Fibroblast of mammary gland (primary cell): ENCODE measurements at regions not wholly inside any gene's neighbourhood (a gene's known extent, or its start where the extent isn't known, plus 50 kb on each side); places are given as distances from the start of the nearest gene placed in this dataset.

Source experiments
- DNase-seq: peaks from one replicate; pipeline ENCODE4 v3.0.0-alpha.2; 2010; ENCODE audit warnings: low read depth
- H3K4me3 ChIP-seq: 2 replicates; pipeline ENCODE4 v1.5.1; 2011; ENCODE audit warnings: low read depth, mild to moderate bottlenecking, low read length, moderate library complexity; ENCODE audit not compliant: control insufficient read depth
- CTCF ChIP-seq: conservative IDR thresholded peaks from 2 replicates; pipeline ENCODE4 v1.5.1; 2011; ENCODE audit warnings: low read depth, low read length, inconsistent platforms; ENCODE audit not compliant: control insufficient read depth, insufficient read depth

DNA sequence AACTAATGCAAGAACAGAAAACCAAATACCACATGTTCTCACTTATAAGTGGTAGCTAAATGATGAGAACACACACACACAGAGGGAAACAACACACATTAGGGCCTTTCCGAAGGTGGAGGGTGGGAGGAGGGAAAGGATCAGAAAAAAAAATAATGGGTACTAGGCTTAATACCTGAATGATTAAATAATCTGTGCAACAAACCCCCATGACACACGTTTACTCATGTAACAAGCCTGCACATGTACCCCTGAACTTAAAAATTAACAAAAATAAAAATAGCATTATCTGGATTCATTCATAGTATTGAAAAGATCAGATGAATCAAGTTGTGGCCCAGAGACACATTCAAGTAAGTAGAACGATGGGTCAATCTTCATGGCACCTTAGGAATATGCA, 159.5 kb upstream of the POT1 start:
- DNase-seq, result no peak
- H3K4me3 ChIP-seq, result no peak overlapping the region
- no peak for TF ChIP-seq CTCF

DNA sequence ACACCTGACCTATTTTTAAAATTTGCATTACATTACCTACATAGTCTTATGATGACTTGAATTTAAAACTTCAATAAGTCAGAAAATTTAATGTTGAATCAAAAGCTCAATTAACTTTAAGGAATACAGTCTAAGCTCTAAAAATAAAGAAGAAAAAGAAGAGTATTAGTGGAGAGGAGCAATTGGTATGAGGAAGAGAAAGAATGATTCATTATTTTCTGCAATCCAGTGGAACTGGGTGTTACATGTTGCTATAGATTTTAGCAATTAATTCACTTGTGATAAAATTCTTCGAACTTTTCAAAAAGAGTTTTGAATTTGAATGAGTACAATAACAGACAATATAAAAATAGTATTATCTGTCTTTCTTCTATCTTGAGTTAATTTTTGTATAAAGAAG, 158.9 kb upstream of the POT1 start:
- DNase-seq, result no peak
- TF ChIP-seq CTCF, result no peak
- H3K4me3 ChIP-seq, result no peak overlapping the region

DNA sequence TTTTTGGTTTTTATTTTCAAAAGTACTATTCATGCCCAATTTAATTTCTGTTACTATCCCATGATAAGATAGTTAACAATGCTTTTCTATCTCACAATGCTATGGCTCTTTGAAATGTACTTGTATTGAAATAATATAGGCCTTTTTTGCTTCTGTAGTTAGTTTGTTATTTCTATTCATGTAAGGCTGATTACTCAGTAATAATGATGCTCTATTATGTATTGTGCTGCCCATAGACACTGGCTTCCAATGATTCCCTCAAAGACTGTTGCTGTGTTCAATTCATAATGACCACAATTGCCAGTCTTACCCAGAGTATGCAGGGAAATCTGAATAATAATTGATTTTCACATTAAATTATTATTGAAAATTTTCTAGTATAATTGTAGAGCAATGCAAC, 155.5 kb upstream of the POT1 start:
- H3K4me3 ChIP-seq, result no peak overlapping the region
- no peak for DNase-seq

GRCh38 chr7:125084196-125084595, 154.6 kb upstream of the POT1 start:
- DNase-seq, result no peak
- no peak for TF ChIP-seq CTCF
- H3K4me3 ChIP-seq, result no peak overlapping the region

More for the DNA sequence above, 155.5 kb upstream of the POT1 start:
- no peak for TF ChIP-seq CTCF

DNA sequence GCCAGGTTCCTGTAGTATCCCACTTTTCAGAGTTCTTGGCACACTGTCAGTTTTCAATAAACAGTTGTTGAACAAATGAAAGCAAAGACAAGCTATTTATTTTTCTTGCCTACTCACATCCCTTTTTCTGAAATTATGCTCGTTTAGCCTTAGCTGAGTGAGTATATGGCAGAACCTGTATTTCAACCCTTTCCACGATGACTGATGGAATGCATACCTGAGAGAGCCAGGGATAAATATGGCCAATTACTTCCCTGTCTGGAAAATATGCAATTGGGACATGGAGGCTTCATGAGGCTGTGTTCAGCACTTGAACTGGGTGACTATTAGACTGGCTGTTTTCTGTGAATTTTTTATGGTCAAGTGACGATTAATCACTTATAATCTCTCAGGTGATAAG, 144.5 kb upstream of the POT1 start:
- DNase-seq, result no peak
- TF ChIP-seq CTCF, result no peak
- no peak overlapping the region for H3K4me3 ChIP-seq

GRCh38 chr7:125065546-125065945, 135.9 kb upstream of the POT1 start:
- no peak for DNase-seq

DNA sequence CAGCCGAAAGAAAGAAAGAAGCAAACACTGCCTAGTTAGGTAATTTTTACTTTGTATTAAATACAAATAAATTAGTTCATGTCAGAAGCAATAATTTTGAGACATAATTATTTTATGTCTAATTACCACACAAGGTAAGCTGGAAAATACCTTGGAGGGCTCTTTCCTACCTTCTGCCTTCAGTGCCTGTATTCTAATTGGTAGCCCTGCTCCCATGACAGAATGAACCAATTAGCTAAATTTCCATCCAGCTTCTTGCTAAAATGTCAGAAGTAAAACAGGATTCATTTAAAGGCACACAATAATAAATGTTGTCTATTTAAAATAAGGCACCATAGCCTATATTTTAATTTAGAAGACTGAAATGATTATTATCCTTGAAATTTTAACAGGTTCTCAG, 135.4 kb upstream of the POT1 start:
- H3K4me3 ChIP-seq, result no peak overlapping the region
- no peak for DNase-seq
- no peak for TF ChIP-seq CTCF

More at GRCh38 chr7:125065546-125065945, 135.9 kb upstream of the POT1 start:
- no peak for TF ChIP-seq CTCF
- H3K4me3 ChIP-seq, result no peak overlapping the region
